SW480 (cell line): ENCODE measurements at regions not wholly inside any gene's neighbourhood (a gene's known extent, or its start where the extent isn't known, plus 50 kb on each side); places are given as distances from the start of the nearest gene placed in this dataset.

ENCODE experiments used
- DNase-seq: peaks from one replicate; pipeline ENCODE4 v3.0.0-alpha.2; 2016; ENCODE audit warnings: low spot score

GRCh38 chr16:63241497-63242028, 1205.3 kb upstream of the CDH8 start:
- no peak for DNase-seq

- DNase-seq, result no peak
These were observed 1202.9 kb upstream of the CDH8 start for GRCh38 chr16:63239065-63239570.

- no peak for DNase-seq
These were observed 1194.3 kb upstream of the CDH8 start for GRCh38 chr16:63230421-63231040.

GRCh38 chr16:63228259-63228658, 1192.0 kb upstream of the CDH8 start:
- DNase-seq, result no peak

- DNase-seq, result no peak
These were observed 1187.6 kb upstream of the CDH8 start for GRCh38 chr16:63223851-63224250.

- DNase-seq, result no peak
These were observed 1180.6 kb upstream of the CDH8 start for GRCh38 chr16:63216696-63217423.

GRCh38 chr16:63201851-63202250, 1165.6 kb upstream of the CDH8 start:
- DNase-seq, result no peak

GRCh38 chr16:63200940-63201339, 1164.7 kb upstream of the CDH8 start:
- DNase-seq, result no peak

- no peak for DNase-seq
These were observed 1159.1 kb upstream of the CDH8 start for GRCh38 chr16:63195336-63195735.

- no peak for DNase-seq
These were observed 1156.7 kb upstream of the CDH8 start for GRCh38 chr16:63192980-63193379.

GRCh38 chr16:63188086-63188771, 1152.0 kb upstream of the CDH8 start:
- DNase-seq, result peak; percentile 31

- DNase-seq, result no peak
These were observed 1151.4 kb upstream of the CDH8 start for GRCh38 chr16:63187638-63188037.

GRCh38 chr16:63185235-63185780, 1149.1 kb upstream of the CDH8 start:
- DNase-seq, result no peak

GRCh38 chr16:63183743-63184142, 1147.5 kb upstream of the CDH8 start:
- DNase-seq, result no peak

- DNase-seq, result no peak
These were observed 1139.1 kb upstream of the CDH8 start for GRCh38 chr16:63175313-63175712.

GRCh38 chr16:63174801-63175200, 1138.6 kb upstream of the CDH8 start:
- DNase-seq, result no peak

GRCh38 chr16:63171545-63171944, 1135.3 kb upstream of the CDH8 start:
- no peak for DNase-seq

- DNase-seq, result no peak
These were observed 1132.9 kb upstream of the CDH8 start for GRCh38 chr16:63169100-63169499.

GRCh38 chr16:63157818-63158217, 1121.6 kb upstream of the CDH8 start:
- no peak for DNase-seq

GRCh38 chr16:63146251-63146650, 1110.0 kb upstream of the CDH8 start:
- no peak for DNase-seq

GRCh38 chr16:63145411-63145810, 1109.2 kb upstream of the CDH8 start:
- no peak for DNase-seq

- DNase-seq, result no peak
These were observed 1098.8 kb upstream of the CDH8 start for GRCh38 chr16:63135069-63135468.

GRCh38 chr16:63131503-63131902, 1095.3 kb upstream of the CDH8 start:
- no peak for DNase-seq
